ENCODE measurements at regions not wholly inside any gene's neighbourhood (a gene's known extent, or its start where the extent isn't known, plus 50 kb on each side); places are given as distances from the start of the nearest gene placed in this dataset.
"Not testable (repeated sequence)": the region's sequence is repeated elsewhere in the genome, so short reads cannot be mapped to it uniquely, and the experiment has no call there.

- DNase-seq: no peak
These were observed 104.7 kb downstream of the GPR85 start for GRCh38 chr7:112981966-112982365.

GRCh38 chr7:112979055-112979454 is 107.6 kb downstream of the GPR85 start:
- not testable (repeated sequence) for DNase-seq

DNA sequence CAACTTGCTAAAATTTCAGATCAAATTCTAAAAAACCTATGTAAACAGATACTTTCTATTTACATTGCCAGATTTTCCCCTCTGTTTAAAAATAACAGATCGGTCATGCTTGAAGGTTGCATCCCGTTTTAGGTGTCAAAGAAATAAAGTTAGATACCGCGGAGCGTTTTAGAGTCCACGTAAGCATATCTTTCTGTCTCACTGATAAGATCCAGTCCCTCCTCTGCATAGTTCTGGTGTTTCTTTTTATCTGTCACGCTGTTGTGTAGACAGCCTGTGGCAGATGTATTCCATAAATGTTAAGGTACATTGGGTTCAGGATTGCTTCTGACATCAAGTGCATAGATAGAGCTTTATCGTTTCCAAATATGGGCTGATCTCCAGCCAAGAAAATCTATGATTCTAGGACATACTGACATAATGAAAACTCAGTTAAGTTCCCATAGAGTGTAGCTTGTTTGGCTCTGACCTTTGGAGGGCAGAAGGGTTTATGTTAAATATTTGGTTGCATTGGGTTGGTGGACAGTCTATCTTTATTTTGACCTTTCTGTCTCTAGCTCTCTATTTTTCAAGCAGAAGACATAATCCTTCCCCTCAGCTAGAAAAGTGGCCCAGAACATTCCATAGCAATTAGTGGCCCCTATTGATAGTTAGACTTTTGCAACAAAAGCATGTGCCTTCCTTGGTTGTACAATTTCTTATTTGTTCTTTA is 109.2 kb downstream of the GPR85 start:
- DNase-seq: not testable (repeated sequence)

DNA sequence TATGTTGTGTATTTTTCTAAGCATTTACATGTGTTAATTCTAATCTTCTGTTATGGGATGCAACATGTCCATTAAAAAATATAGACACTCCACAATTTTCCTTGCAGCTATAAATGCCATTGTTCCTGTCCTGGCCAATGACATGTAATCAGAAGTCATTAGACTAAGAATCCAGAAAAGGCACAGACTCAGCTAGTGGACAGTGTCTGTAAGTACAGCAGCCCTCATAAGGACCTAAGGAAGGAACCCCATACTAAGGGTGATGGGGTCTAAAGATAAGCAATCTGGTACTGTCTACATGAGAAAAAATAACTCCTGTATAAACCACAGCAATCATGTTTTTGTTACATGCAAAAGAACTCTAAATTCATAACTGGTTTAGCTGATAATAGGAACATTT is 115.9 kb downstream of the GPR85 start:
- DNase-seq: no peak

GRCh38 chr7:112969946-112970345 is 116.7 kb downstream of the GPR85 start:
- no peak for DNase-seq

DNA sequence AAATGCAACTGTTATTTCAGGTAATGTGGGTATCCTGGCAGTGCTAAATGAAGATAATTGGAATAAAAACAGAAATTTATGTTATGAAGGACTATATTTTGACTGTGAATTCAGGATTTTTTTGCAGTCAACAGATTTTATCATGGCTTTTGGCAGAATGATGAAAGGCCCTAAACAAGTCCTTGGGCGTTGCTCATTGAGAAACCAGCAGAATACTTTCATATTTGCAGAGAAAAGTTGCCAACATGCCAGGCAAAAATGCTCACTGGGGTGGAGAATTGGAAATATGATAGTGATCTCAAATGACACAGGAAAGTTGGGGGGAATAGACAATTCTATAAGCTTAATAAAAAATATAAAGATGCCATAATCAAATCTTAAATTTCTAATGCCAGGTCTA is 121.1 kb downstream of the GPR85 start:
- no peak for DNase-seq

GRCh38 chr7:112963634-112964033 is 123.0 kb downstream of the GPR85 start:
- no peak for DNase-seq

DNA sequence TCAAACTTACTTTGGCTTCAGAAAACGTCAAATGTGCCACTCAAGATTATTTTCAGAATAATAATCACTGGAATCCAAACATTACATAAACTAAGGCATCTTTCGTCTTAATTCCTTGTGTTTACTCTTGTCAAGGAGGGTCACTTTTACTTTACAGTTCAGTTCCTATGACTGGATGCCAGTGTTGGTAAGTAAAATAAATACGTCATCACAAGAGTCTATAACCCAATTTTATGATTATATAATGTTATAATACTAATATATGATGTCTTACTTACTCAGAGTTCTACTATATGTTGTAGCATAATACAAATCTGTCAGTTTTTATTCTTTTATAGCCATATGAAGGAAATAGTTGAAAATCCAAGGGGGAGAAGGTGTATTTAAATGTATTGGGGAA is 123.8 kb downstream of the GPR85 start:
- no peak for DNase-seq

- DNase-seq: no peak
These were observed 127.4 kb downstream of the GPR85 start for GRCh38 chr7:112959276-112959675.

DNA sequence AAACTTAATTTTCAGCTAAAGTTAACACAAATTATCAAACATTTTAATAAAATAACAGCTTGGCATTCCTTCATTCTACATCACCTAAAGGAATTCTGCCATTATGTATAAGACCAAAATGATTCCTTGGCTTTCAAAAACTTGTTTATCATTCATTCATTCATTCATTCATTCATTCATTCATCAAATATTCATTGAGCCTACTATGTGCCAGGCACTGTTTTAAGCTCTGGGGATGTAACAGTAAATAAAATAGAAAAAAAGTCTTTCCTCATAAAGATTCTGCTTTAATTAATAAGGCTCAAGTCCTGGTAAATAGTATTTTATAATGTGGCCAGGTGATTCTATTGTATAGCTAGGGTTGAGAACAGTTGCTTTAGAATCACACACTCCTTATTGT is 127.9 kb downstream of the GPR85 start:
- DNase-seq: no peak

DNA sequence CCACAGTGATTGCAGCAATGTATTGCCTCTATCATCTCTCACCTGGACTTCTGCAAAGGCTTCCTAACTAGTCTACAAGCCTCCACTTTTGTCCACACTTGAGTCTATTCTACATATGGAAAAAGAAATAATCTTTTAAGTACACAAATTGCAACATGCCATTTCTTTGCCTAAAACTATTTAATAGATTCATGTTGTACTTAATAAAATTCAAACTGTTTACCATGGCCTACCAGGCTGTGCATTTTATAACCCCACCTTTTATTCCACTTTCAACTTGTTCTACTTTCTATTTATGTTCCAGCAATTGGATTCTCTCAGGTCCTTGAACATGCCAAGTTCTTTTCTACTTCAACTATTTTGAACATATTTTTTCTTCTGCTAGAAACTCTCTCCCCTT is 128.7 kb downstream of the GPR85 start:
- no peak for DNase-seq

DNA sequence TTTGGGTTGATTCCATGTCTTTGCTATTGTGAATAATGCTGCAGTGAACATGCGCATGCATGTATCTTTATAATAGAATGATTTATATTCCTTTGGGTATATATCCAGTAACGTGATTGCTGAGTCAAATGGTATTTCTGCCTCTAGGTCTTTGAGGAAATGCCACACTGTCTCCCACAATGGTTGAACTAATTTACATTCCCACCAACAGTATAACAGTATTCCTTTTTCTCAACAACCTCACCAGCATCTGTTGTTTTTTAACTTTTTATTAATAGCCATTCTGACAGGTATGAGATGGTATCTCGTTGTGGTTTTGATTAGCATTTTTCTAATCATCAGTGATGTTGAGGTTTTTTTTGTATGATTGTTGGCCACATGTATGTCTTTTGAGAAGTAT is 133.6 kb downstream of the GPR85 start:
- DNase-seq: not testable (repeated sequence)

DNA sequence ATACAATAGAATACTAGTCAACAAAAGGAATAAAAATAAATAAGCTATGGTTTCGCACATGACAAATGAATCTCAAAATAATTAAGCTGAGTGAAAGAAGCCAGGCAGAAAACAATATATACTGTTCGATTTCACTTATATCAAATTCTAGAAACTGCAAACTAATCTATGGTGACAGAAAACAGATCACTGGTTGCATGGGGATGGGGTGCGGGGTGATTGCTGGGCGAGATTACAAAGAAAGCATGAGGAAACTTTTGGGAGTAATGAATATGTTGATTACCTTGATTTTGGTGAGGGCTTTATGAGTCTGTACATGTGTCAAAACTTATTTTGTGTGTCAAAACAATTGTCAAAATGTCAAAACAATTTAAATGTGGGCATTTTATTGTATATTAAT is 135.6 kb downstream of the GPR85 start:
- no peak for DNase-seq

DNA sequence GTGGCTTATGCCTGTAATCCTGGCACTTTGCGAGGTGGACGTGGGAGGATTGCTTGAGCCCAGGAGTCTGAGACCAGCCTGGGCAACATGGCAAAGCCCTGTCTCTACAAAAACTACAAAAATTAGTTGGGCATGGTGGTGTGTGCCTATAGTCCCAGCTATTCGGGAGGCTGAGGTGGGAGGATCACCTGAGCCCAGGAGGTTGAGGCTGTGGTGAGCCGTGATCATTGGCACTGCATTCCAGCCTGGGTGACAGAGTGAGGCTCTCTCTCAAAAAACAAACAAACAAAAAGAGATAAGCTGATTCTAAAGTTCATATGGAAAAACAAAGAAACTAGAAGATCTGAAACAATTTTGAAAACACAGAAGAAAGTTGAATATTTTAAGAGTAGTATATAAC is 136.9 kb downstream of the GPR85 start:
- not testable (repeated sequence) for DNase-seq

- DNase-seq: no peak
These were observed 140.3 kb downstream of the GPR85 start for GRCh38 chr7:112946350-112946749.

- no peak for DNase-seq
These were observed 141.6 kb downstream of the GPR85 start for GRCh38 chr7:112945046-112945445.

- no peak for DNase-seq
These were observed 143.6 kb downstream of the GPR85 start for GRCh38 chr7:112942981-112943380.

- not testable (repeated sequence) for DNase-seq
These were observed 144.5 kb downstream of the GPR85 start for GRCh38 chr7:112942125-112942524.

DNA sequence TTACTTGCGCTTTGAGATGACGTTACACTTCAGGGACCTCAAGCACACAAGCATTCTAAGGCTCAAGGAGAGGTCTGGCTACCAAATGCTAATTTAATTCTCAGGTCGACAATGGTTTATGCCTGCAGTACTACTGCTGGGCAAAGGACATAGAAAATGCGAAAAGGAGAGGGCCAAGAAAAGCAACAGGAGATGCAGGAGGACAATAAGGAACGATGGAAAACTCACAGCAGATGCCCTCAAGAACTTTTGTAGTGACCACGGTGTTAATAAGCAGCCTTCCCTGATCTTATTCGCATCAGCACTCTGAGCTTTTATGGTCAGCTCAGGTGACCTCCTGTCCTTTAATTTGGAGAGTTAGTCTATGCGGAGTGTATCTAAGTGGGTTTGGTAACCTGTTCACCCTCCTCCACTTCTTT is 146.3 kb downstream of the GPR85 start:
- no peak for DNase-seq

DNA sequence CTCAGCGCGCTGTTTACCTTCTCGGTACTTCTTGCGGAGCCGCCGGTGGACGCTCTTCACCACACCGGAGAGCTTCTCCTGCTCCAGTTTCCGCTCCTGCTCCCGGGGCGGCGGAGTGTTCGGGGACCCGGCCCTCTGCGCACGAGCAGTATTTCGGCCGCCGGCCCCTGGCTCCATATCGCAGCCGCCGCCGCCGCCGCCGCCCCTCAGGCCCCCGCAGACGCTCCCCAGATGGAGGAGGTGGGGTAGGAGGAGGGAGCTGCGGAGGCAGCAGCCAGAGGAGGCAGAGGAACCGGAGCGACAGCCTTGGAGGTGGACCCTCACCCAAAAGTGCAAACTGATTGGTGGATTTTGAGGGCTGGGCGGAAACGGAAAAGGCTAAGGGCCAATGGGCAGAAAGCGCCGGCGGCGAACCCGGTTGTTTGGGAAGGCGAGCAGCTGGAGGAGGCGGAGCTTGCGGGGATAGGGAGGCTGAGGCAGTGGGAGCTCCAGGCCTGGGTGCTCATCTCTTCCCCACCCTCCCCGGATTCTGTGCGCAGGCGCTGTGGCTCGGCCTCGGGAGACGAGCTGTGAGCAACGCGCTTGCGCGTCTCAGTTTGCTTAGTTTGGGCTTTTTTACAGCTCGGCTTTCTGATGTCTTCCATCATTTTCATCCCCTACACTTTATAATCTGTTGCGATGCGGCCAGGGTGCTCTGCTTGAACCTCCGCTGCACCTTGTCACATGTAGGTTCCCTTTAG is 146.9 kb downstream of the GPR85 start:
- DNase-seq: peak; percentile 96 to 98 (median 97)

GRCh38 chr7:112938863-112939573 is 147.6 kb downstream of the GPR85 start:
- DNase-seq: peak in 2 of 4 experiments; percentile 4 to 28

DNA sequence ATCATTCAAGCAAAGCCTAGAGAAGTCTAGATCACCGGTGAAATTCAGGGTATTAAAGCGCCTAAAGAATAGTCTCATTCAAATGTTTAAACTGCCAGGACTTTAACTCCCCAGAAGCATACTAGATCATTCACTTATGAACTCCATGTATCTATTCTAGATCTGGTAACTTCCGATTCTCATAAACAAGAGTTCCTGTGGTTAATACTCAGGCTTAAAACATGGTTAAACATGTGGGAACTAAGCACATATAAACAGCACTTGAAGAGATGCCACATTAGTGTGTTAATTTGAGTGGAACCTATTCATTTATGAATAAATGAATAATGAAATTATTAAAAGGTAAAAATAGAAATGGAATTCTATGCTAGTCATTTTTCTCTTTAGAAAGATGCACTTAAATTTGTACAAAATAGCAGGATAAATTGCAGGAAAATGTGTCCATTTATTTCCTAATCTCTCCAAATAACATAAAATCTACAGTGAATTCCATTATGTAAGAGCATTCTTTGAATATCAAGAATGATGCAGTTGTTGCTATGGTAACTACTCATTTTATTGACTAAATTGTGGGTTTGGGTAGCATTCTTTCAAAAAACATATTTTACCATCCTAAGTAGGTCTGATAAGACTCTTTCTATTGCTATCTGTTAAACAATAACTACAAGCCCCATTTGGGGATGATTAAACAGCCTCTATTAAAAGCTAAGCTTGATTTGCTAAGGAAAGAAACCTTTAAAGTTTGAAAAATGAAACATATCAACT is 147.6 kb upstream of the TMEM168 start:
- DNase-seq: no peak

- DNase-seq: no peak
These were observed 143.4 kb upstream of the TMEM168 start for GRCh38 chr7:112933598-112933997.
